ENCODE measurements at regions not wholly inside any gene's neighbourhood (a gene's known extent, or its start where the extent isn't known, plus 50 kb on each side); places are given as distances from the start of the nearest gene placed in this dataset.

DNA sequence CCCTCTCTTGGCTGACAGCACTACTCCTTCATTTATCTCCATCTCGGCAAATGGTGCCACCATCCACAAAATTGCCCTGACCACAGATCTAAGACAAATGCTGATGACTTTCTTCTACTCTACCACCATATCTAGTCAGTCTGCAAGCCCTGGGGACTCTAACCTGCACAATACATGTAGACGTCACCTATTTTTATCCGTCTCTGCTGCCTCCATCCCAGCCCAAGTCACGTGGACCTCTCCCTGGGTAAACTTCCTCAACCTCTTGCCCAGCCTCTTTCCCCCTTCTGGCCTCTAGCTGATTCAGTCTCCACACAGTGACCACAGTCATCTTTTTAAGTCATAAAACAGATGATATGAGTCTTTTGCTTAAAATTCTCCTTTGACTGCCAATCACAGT, 1203.0 kb downstream of the AACS start:
- no peaks in the 10 kb centered on the region for H3K4me1 ChIP-seq (ENCODE audit: control insufficient read depth, insufficient read depth, low read length)
- FAIRE-seq = no peak
- H3K79me2 ChIP-seq (ENCODE audit: control insufficient read depth, insufficient read depth, low read length) = no peaks in the 10 kb centered on the region
- no peak overlapping the region for H3K4me3 ChIP-seq
- no peak overlapping the region for H3K9ac ChIP-seq (ENCODE audit: control insufficient read depth, insufficient read depth, low read length)
- no peaks in the 10 kb centered on the region for H3K27me3 ChIP-seq (replicated peaks in 1 of 2; ENCODE audit: control insufficient read depth in 2 of 2, insufficient read depth in 2 of 2, low read length in 1 of 2)
- no peak overlapping the region for H3K4me2 ChIP-seq (ENCODE audit: control insufficient read depth, insufficient read depth)
- no peak for DNase-seq (ENCODE audit: low read depth, low spot score)
- no peaks in the 10 kb centered on the region for H3K9me3 ChIP-seq (replicated peaks; ENCODE audit: control insufficient read depth, insufficient read depth, low read length)
- ChIA-PET RAD21 (ENCODE audit: unreplicated experiment) (no interaction called here), POLR2A (no interaction called here), SMC1A (ENCODE audit: uncharacterized antibody, unreplicated experiment) (no interaction called here), CTCF (no interaction called here)
- no peak for ATAC-seq
- H3K27ac ChIP-seq (ENCODE audit: control insufficient read depth, insufficient read depth) = no peak overlapping the region
- no peaks in the 10 kb centered on the region for H4K20me1 ChIP-seq (ENCODE audit: control insufficient read depth, insufficient read depth)
- H3K36me3 ChIP-seq (ENCODE audit: control insufficient read depth in 2 of 2, insufficient read depth in 2 of 2, low read length in 1 of 2) = no peaks in the 10 kb centered on the region
- no TSS peak for BruUV-seq (replicated peaks)
- WGBS (ENCODE audit: insufficient coverage, insufficient replicate concordance, low lambda C conversion rate, missing lambda C conversion rate) = 25% methylated on average over 4 of the region's 4 CpGs
- TF ChIP-seq YY1 (IDR thresholded peaks at IDR 0.05; ENCODE audit: low read depth, low read length) (no peak), EGR1 (IDR thresholded peaks at IDR 0.05; ENCODE audit: borderline replicate concordance in 1 of 2, low read depth in 2 of 2, low read length in 2 of 2) (no peak), CHD4 (IDR thresholded peaks at IDR 0.05) (no peak), YBX1 (IDR thresholded peaks at IDR 0.05) (no peak), GABPA (IDR thresholded peaks at IDR 0.05; ENCODE audit: low read depth) (no peak)
- TF ChIP-seq, protein P1, sequence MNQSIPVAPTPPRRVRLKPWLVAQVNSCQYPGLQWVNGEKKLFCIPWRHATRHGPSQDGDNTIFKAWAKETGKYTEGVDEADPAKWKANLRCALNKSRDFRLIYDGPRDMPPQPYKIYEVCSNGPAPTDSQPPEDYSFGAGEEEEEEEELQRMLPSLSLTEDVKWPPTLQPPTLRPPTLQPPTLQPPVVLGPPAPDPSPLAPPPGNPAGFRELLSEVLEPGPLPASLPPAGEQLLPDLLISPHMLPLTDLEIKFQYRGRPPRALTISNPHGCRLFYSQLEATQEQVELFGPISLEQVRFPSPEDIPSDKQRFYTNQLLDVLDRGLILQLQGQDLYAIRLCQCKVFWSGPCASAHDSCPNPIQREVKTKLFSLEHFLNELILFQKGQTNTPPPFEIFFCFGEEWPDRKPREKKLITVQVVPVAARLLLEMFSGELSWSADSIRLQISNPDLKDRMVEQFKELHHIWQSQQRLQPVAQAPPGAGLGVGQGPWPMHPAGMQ (IDR thresholded peaks at IDR 0.05; ENCODE audit: borderline replicate concordance) = no peak
- TF ChIP-seq, protein P2, sequence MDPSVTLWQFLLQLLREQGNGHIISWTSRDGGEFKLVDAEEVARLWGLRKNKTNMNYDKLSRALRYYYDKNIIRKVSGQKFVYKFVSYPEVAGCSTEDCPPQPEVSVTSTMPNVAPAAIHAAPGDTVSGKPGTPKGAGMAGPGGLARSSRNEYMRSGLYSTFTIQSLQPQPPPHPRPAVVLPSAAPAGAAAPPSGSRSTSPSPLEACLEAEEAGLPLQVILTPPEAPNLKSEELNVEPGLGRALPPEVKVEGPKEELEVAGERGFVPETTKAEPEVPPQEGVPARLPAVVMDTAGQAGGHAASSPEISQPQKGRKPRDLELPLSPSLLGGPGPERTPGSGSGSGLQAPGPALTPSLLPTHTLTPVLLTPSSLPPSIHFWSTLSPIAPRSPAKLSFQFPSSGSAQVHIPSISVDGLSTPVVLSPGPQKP (IDR thresholded peaks at IDR 0.05; ENCODE audit: low read depth, low read length) = no peak
- TF ChIP-seq, protein P3, sequence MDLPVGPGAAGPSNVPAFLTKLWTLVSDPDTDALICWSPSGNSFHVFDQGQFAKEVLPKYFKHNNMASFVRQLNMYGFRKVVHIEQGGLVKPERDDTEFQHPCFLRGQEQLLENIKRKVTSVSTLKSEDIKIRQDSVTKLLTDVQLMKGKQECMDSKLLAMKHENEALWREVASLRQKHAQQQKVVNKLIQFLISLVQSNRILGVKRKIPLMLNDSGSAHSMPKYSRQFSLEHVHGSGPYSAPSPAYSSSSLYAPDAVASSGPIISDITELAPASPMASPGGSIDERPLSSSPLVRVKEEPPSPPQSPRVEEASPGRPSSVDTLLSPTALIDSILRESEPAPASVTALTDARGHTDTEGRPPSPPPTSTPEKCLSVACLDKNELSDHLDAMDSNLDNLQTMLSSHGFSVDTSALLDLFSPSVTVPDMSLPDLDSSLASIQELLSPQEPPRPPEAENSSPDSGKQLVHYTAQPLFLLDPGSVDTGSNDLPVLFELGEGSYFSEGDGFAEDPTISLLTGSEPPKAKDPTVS (IDR thresholded peaks at IDR 0.05; ENCODE audit: low read depth, low read length) = no peak
- H2AFZ ChIP-seq (ENCODE audit: control insufficient read depth, low read depth, low read length) = no peak overlapping the region
- intact Hi-C loops (cut with micrococcal nuclease; ENCODE audit: unreplicated experiment) (no loop called here), in situ Hi-C loops (cut with MboI) (no loop called here)
